WTC11 (cell line): ENCODE measurements at regions not wholly inside any gene's neighbourhood (a gene's known extent, or its start where the extent isn't known, plus 50 kb on each side); places are given as distances from the start of the nearest gene placed in this dataset.
"Not testable (repeated sequence)": the region's sequence is repeated elsewhere in the genome, so short reads cannot be mapped to it uniquely, and the experiment has no call there.

Experiments
- ATAC-seq: fragments of 200-7000 bp; cut with Tn5 transposase; 2 replicates; pipeline ENCODE4 v1.10.0; 2021; ENCODE audit warnings: mild to moderate bottlenecking, moderate library complexity
- CTCF ChIA-PET: fragments of 300-600 bp; sonication (Branson Sonifier 250); formaldehyde crosslinking; loops from one replicate; lab custom pipeline; 2021; ENCODE audit warnings: antibody characterized with exemption; lab: Charles Lee
- POLR2A ChIA-PET: fragments of 350-600 bp; sonication (Branson Sonifier 250); formaldehyde crosslinking; loops from one replicate; lab custom pipeline; 2021; ENCODE audit warnings: antibody characterized with exemption; lab: Charles Lee
- DNase-seq: peaks from one replicate; pipeline ENCODE4 v3.0.0; 2021; ENCODE audit warnings: low spot score
- H3K27ac Mint-ChIP-seq: 2 replicates; pipeline ENCODE4 v1.8.0; 2021; ENCODE audit warnings: mixed read lengths
- H3K27me3 Mint-ChIP-seq: 2 replicates; pipeline ENCODE4 v1.8.0; 2021; ENCODE audit warnings: low read depth, mild to moderate bottlenecking, moderate library complexity, mixed read lengths
- H3K36me3 Mint-ChIP-seq: 2 replicates; pipeline ENCODE4 v1.8.0; 2021; ENCODE audit warnings: mixed read lengths
- H3K4me1 Mint-ChIP-seq: 2 replicates; pipeline ENCODE4 v1.8.0; 2022; ENCODE audit warnings: mixed read lengths
- H3K4me3 Mint-ChIP-seq: 2 replicates; pipeline ENCODE4 v1.8.0; 2021; ENCODE audit warnings: mild to moderate bottlenecking, moderate library complexity, mixed read lengths
- H3K9me3 Mint-ChIP-seq: 2 replicates; pipeline ENCODE4 v1.8.0; 2021; ENCODE audit warnings: mixed read lengths
- ATF1 ChIP-seq: sonication (generic); formaldehyde crosslinking; IDR thresholded peaks from 2 replicates; pipeline ENCODE4 v1.8.1; 2023; ENCODE audit warnings: mild to moderate bottlenecking, moderate library complexity, missing genetic modification reagents
- ATF6 ChIP-seq: sonication (generic); formaldehyde crosslinking; IDR thresholded peaks from 2 replicates; pipeline ENCODE4 v1.8.1; 2023; ENCODE audit warnings: mild to moderate bottlenecking, missing genetic modification reagents
- CREB1 ChIP-seq: sonication (generic); formaldehyde crosslinking; IDR thresholded peaks from 2 replicates; pipeline ENCODE4 v1.8.0; 2023; ENCODE audit warnings: mild to moderate bottlenecking, missing genetic modification reagents
- FOXK1 ChIP-seq: sonication (generic); formaldehyde crosslinking; IDR thresholded peaks from 2 replicates; pipeline ENCODE4 v1.8.0; 2022; ENCODE audit warnings: mild to moderate bottlenecking, moderate library complexity, missing genetic modification reagents
- MYBL2 ChIP-seq: sonication (generic); formaldehyde crosslinking; IDR thresholded peaks from 2 replicates; pipeline ENCODE4 v1.8.1; 2023; ENCODE audit warnings: mild to moderate bottlenecking, moderate library complexity, missing genetic modification reagents
- NFE2L1 ChIP-seq: sonication (generic); formaldehyde crosslinking; IDR thresholded peaks from 2 replicates; pipeline ENCODE4 v1.8.1; 2023; ENCODE audit warnings: missing genetic modification reagents
- OVOL2 ChIP-seq: fragments of 250-450 bp; sonication (Bioruptor Pico); IDR thresholded peaks from 2 replicates; pipeline ENCODE4 v1.9.0; 2021; ENCODE audit warnings: mild to moderate bottlenecking, borderline replicate concordance
- TCF7 ChIP-seq: sonication (generic); formaldehyde crosslinking; IDR thresholded peaks from 2 replicates; pipeline ENCODE4 v1.8.0; 2022; ENCODE audit warnings: mild to moderate bottlenecking, low read depth, missing genetic modification reagents, moderate library complexity
- ZMAT4 ChIP-seq: fragments of 250-450 bp; sonication (Bioruptor Pico); IDR thresholded peaks from 2 replicates; pipeline ENCODE4 v1.9.0; 2021; ENCODE audit warnings: mild to moderate bottlenecking
- ZNF121 ChIP-seq: sonication (generic); formaldehyde crosslinking; IDR thresholded peaks from 2 replicates; pipeline ENCODE4 v1.8.0; 2023; ENCODE audit warnings: missing genetic modification reagents
- ZNF232 ChIP-seq: sonication (generic); formaldehyde crosslinking; IDR thresholded peaks from 2 replicates; pipeline ENCODE4 v1.8.0; 2022; ENCODE audit warnings: mild to moderate bottlenecking, missing genetic modification reagents
- ZNF317 ChIP-seq: sonication (generic); formaldehyde crosslinking; IDR thresholded peaks from 2 replicates; pipeline ENCODE4 v1.8.1; 2023; ENCODE audit warnings: low read depth, mild to moderate bottlenecking, moderate library complexity, missing genetic modification reagents, borderline replicate concordance
- ZNF396 ChIP-seq: fragments of 250-450 bp; sonication (Bioruptor Pico); IDR thresholded peaks from 2 replicates; pipeline ENCODE4 v1.8.0; 2021; ENCODE audit warnings: mild to moderate bottlenecking, moderate library complexity, borderline replicate concordance
- ZNF416 ChIP-seq: fragments of 250-450 bp; sonication (Bioruptor Pico); IDR thresholded peaks from 2 replicates; pipeline ENCODE4 v1.9.0; 2021; ENCODE audit warnings: mild to moderate bottlenecking, inconsistent platforms
- ZNF423 ChIP-seq: fragments of 250-450 bp; sonication (Bioruptor Pico); IDR thresholded peaks from 2 replicates; pipeline ENCODE4 v2.1.2; 2022; ENCODE audit warnings: mild to moderate bottlenecking, moderate library complexity
- TF ChIP-seq, protein P1 (sequence below): fragments of 250-450 bp; sonication (Bioruptor Pico); IDR thresholded peaks from 2 replicates; pipeline ENCODE4 v1.9.0; 2021; ENCODE audit warnings: mild to moderate bottlenecking
- TF ChIP-seq, protein P2 (sequence below): sonication (generic); formaldehyde crosslinking; conservative IDR thresholded peaks from 2 replicates; pipeline ENCODE4 v1.8.1; 2022; ENCODE audit warnings: mild to moderate bottlenecking, missing genetic modification reagents

- ChIA-PET CTCF (no interaction called here), POLR2A (no interaction called here)
- no peak for ATAC-seq
These were observed 63.5 kb downstream of the SPATA31D1 start for GRCh38 chr9:82052081-82052480.

GRCh38 chr9:82054264-82055015, 65.9 kb downstream of the SPATA31D1 start:
- DNase-seq (no peak), ATAC-seq (no peak)
- CTCF ChIA-PET, result no interaction called here

More at GRCh38 chr9:82052081-82052480, 63.5 kb downstream of the SPATA31D1 start:
- no peaks in the 10 kb centered on the region for H3K4me1 Mint-ChIP-seq
- no peaks in the 10 kb centered on the region; the same call in 1 of the 2 replicates for H3K36me3 Mint-ChIP-seq
- no peak overlapping the region for H3K27ac Mint-ChIP-seq
- TF ChIP-seq OVOL2 (CRISPR knock-in tag) (no peak), ZNF416 (CRISPR knock-in tag) (no peak), CREB1 (CRISPR knock-in tag) (no peak), NFE2L1 (CRISPR knock-in tag) (no peak)
- DNase-seq, result no peak
- peaks cover 7% of the 10 kb centered on the region for H3K9me3 Mint-ChIP-seq
- no peak overlapping the region for H3K4me3 Mint-ChIP-seq
- no peaks in the 10 kb centered on the region for H3K27me3 Mint-ChIP-seq

DNA sequence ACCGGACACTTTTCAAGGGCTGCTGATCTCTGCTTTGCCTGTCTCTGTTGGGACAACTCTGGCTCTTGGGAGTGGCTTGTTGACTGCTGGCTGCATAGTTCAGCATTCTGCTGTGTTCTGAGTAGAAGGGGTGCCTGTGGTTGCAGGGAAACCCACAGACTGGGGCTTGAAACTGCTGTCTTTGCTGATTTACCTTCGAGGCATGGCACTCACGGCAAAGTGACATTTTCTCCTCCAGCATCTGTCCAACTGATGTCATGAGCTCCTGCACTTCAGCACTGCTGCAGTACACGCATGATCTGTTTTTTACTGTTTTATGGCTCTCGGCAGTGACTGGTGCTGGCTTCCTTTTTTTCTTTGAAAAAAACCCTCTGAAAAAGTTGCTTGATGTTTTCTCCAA, 69.2 kb downstream of the SPATA31D1 start:
- no peaks in the 10 kb centered on the region for H3K27me3 Mint-ChIP-seq
- no peak for DNase-seq
- peaks cover 23% of the 10 kb centered on the region for H3K9me3 Mint-ChIP-seq
- TF ChIP-seq, protein P1, sequence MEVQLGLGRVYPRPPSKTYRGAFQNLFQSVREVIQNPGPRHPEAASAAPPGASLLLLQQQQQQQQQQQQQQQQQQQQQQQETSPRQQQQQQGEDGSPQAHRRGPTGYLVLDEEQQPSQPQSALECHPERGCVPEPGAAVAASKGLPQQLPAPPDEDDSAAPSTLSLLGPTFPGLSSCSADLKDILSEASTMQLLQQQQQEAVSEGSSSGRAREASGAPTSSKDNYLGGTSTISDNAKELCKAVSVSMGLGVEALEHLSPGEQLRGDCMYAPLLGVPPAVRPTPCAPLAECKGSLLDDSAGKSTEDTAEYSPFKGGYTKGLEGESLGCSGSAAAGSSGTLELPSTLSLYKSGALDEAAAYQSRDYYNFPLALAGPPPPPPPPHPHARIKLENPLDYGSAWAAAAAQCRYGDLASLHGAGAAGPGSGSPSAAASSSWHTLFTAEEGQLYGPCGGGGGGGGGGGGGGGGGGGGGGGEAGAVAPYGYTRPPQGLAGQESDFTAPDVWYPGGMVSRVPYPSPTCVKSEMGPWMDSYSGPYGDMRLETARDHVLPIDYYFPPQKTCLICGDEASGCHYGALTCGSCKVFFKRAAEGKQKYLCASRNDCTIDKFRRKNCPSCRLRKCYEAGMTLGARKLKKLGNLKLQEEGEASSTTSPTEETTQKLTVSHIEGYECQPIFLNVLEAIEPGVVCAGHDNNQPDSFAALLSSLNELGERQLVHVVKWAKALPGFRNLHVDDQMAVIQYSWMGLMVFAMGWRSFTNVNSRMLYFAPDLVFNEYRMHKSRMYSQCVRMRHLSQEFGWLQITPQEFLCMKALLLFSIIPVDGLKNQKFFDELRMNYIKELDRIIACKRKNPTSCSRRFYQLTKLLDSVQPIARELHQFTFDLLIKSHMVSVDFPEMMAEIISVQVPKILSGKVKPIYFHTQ (CRISPR knock-in tag), result no peak
- TF ChIP-seq ATF1 (CRISPR knock-in tag), result no peak
- no peak for ATAC-seq
- no peak overlapping the region for H3K27ac Mint-ChIP-seq
- H3K4me3 Mint-ChIP-seq, result no peak overlapping the region
- H3K36me3 Mint-ChIP-seq, result no peaks in the 10 kb centered on the region; the same call in 1 of the 2 replicates
- ChIA-PET POLR2A (no interaction called here), CTCF (no interaction called here)
- H3K4me1 Mint-ChIP-seq, result no peaks in the 10 kb centered on the region

More at GRCh38 chr9:82054264-82055015, 65.9 kb downstream of the SPATA31D1 start:
- Mint-ChIP-seq H3K9me3 (peaks cover 9% of the 10 kb centered on the region), H3K27ac (no peak overlapping the region), H3K4me3 (no peak overlapping the region), H3K4me1 (no peaks in the 10 kb centered on the region), H3K36me3 (no peaks in the 10 kb centered on the region; the same call in 1 of the 2 replicates), H3K27me3 (no peaks in the 10 kb centered on the region)
- POLR2A ChIA-PET, result interaction anchor here (0.7 kb wide), 1 partner anchor 334 kb away, joined by 4 read pairs; no protein-coding TSS in a partner anchor
- TF ChIP-seq ZNF317 (CRISPR knock-in tag) (no peak), ZNF423 (CRISPR knock-in tag) (no peak), ATF6 (CRISPR knock-in tag) (no peak), MYBL2 (no peak), TCF7 (CRISPR knock-in tag) (no peak), ZNF396 (CRISPR knock-in tag) (no peak), ZNF121 (CRISPR knock-in tag) (no peak), ZMAT4 (CRISPR knock-in tag) (no peak), ZNF232 (CRISPR knock-in tag) (no peak), FOXK1 (CRISPR knock-in tag) (no peak)
- TF ChIP-seq, protein P2, sequence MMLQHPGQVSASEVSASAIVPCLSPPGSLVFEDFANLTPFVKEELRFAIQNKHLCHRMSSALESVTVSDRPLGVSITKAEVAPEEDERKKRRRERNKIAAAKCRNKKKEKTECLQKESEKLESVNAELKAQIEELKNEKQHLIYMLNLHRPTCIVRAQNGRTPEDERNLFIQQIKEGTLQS, result no peak

DNA sequence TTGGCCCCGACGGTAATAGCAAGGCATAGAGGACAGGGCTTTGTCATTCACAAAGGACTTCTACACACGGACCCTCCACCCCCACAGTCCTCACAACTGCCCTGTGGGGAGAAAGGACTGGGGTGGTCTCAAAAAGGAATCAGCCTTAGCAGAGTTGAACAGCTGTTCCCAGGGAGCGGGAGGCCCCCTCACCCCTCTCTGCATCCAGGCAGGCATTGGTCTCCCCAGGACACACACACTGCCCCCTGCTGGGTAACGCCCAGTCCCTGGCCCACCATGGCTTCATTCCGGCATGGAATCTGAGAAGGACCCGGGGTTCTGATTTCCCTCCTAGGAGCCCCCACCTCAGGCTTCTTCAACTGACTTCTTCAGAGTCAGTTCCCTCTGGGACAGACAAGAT, 73.2 kb downstream of the SPATA31D1 start:
- H3K4me1 Mint-ChIP-seq, CTCF ChIA-PET, H3K27ac Mint-ChIP-seq, ATAC-seq, POLR2A ChIA-PET, H3K27me3 Mint-ChIP-seq, H3K4me3 Mint-ChIP-seq, DNase-seq, H3K36me3 Mint-ChIP-seq: not testable (repeated sequence)
- peaks cover 15% of the 10 kb centered on the region for H3K9me3 Mint-ChIP-seq
